ENCODE measurements at regions not wholly inside any gene's neighbourhood (a gene's known extent, or its start where the extent isn't known, plus 50 kb on each side); places are given as distances from the start of the nearest gene placed in this dataset.

- WGBS, 3 donors = 91 to 96% (median 95%) methylated on average over 2 of the region's 2 CpGs
- Histone ChIP-seq H3K27me3 (no peaks in the 10 kb centered on the region), H3K36me3 (no peaks in the 10 kb centered on the region), H3K4me3 (no peak overlapping the region), H3K4me1 (ENCODE audit: insufficient read depth) (peaks cover 11% of the 10 kb centered on the region), H3K9me3 (no peaks in the 10 kb centered on the region), H3K27ac (no peak overlapping the region)
- intact Hi-C loops (cut with DNase I) = no loop called here
- no peak for TF ChIP-seq EP300 (IDR thresholded peaks at IDR 0.05)
- TF ChIP-seq CTCF (IDR thresholded peaks at IDR 0.05) = no peak
- TF ChIP-seq POLR2A (IDR thresholded peaks at IDR 0.05) = no peak
- no peak for DNase-seq
Measured at GRCh38 chr7:25727876-25728275, 424.1 kb upstream of the NFE2L3 start.

DNA sequence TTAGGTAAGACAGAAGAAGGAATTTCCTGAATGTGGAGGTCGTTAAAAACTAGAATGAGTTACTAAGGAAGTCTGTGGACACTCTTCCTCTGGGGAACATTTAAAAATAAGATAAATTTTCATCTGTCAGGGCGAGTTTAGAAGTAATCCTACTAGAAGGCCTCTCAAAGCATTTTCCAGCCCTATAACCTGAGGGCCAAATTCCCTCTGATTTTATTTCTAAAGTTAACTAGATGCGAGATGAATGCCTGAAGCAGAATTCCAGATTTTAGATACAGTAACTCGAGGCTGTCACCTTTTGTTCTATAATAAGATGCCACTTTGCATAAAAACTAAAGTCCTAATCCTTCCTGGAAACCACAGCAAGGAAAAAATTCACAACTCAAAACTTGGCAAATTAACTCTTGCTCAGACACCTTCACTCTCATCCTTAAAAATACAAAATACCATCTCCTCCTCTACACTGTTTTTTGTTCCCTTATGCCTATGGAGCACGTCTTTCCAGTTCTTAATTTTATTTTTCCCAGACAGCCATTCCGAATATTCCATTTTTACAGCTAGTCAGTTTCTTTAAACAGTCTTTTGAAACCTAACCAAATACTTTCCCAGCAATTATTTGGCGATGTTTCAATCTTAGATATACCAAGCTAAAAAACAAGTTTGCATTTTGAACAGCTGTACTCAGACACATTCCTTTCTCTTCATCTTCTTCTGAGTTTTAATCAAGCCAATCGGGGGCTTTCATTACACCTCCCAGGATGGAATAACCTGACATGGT, 420.7 kb upstream of the NFE2L3 start:
- no peaks in the 10 kb centered on the region for H3K36me3 ChIP-seq
- no peaks in the 10 kb centered on the region for H3K9me3 ChIP-seq
- DNase-seq = no peak
- no peaks in the 10 kb centered on the region for H3K27me3 ChIP-seq
- peak overlapping the region in 1 of 2 donors; percentile 59 for H3K27ac ChIP-seq
- intact Hi-C loops (cut with DNase I) = loop anchor here in 2 of 4 donors (10.0 kb wide), 2 partner anchors 54 to 114 kb away; no protein-coding TSS in a partner anchor
- WGBS, 3 donors = 5 to 10% (median 7%) methylated on average over 8 of the region's 8 CpGs
- H3K4me3 ChIP-seq = no peak overlapping the region
- TF ChIP-seq CTCF (IDR thresholded peaks at IDR 0.05) (no peak), POLR2A (IDR thresholded peaks at IDR 0.05) (no peak), EP300 (IDR thresholded peaks at IDR 0.05) (no peak)
- peaks cover 8% of the 10 kb centered on the region for H3K4me1 ChIP-seq (ENCODE audit: insufficient read depth)

DNA sequence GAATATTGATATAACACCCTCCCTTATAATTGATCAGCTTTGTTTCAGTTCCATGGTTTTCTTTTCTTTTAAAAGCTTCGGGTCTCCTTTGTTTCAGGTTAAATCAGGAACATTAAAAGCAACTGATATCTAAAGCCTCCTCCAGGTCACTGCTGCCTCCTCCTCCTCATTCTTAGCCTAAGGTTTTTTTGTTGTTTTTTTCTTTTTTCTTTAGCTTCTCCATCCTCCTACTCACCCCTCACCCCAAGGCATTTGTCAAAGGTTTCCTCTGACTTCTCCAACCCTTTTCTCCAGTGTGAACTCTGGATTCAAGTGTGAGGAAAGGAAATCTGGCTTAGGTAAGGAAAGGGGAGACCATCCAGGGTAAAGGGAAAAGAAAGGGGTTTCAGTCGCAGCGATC, 420.2 kb upstream of the NFE2L3 start:
- TF ChIP-seq EP300 (IDR thresholded peaks at IDR 0.05) (no peak), POLR2A (IDR thresholded peaks at IDR 0.05) (no peak), CTCF (IDR thresholded peaks at IDR 0.05) (no peak)
- Histone ChIP-seq H3K4me3 (no peak overlapping the region), H3K27ac (peak overlapping the region in 1 of 2 donors; percentile 59), H3K4me1 (ENCODE audit: insufficient read depth) (peaks cover 7% of the 10 kb centered on the region), H3K27me3 (no peaks in the 10 kb centered on the region), H3K9me3 (no peaks in the 10 kb centered on the region), H3K36me3 (no peaks in the 10 kb centered on the region)
- intact Hi-C loops (cut with DNase I) = loop anchor here in 2 of 4 donors (10.0 kb wide), 2 partner anchors 53 to 113 kb away; no protein-coding TSS in a partner anchor
- DNase-seq = no peak
- WGBS, 3 donors = 9 to 21% (median 11%) methylated on average over 3 of the region's 3 CpGs

DNA sequence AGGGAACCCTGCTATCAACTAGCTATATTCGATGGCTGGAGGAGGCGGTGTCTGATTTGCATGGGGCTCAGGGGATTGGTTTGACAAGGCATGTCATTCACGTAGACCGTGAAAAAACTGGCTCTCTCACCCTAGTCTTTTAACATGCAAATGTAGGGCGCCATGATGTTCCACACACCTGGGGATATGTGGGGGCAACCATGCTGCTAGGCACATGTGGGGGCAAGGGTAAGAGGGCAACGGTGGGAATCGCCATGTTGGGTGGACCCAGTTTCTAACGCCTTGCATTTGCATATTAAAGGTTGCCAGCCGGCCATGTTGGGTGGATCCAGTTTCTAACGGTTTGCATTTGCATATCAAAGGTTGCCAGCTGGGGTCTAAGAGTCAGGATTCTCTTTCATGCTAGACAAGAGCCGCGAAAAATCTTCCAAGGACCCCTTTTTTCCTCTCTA, 419.2 kb upstream of the NFE2L3 start:
- intact Hi-C loops (cut with DNase I) = loop anchor here in 2 of 4 donors (10.0 kb wide), 2 partner anchors 52 to 112 kb away; no protein-coding TSS in a partner anchor
- no peaks in the 10 kb centered on the region for H3K9me3 ChIP-seq
- no peaks in the 10 kb centered on the region for H3K27me3 ChIP-seq
- peaks cover 7% of the 10 kb centered on the region for H3K4me1 ChIP-seq (ENCODE audit: insufficient read depth)
- H3K4me3 ChIP-seq = no peak overlapping the region
- no peaks in the 10 kb centered on the region for H3K36me3 ChIP-seq
- H3K27ac ChIP-seq = peak overlapping the region in 1 of 2 donors; percentile 59
- no peak for DNase-seq
- TF ChIP-seq CTCF (IDR thresholded peaks at IDR 0.05) (no peak), POLR2A (IDR thresholded peaks at IDR 0.05) (no peak), EP300 (IDR thresholded peaks at IDR 0.05) (no peak)
- 78 to 88% (median 85%) methylated on average over 12 of the region's 12 CpGs for WGBS, 3 donors
